ENCODE measurements at regions not wholly inside any gene's neighbourhood (a gene's known extent, or its start where the extent isn't known, plus 50 kb on each side); places are given as distances from the start of the nearest gene placed in this dataset.

GRCh38 chr1:234858722-234859121, 248.7 kb upstream of the IRF2BP2 start:
- Histone ChIP-seq H2AFZ (ENCODE audit: control insufficient read depth, low read length) (no peak overlapping the region), H3K9me3 (ENCODE audit: control insufficient read depth, low read depth, low read length) (no peaks in the 10 kb centered on the region), H3K27me3 (ENCODE audit: control insufficient read depth, extremely low read depth, insufficient read depth, low read length) (no peaks in the 10 kb centered on the region), H3K4me2 (ENCODE audit: control insufficient read depth, extremely low read depth, insufficient read depth, low read depth, low read length) (peak overlapping the region; percentile 15), H4K20me1 (ENCODE audit: control insufficient read depth, extremely low read depth, insufficient read depth, low read length) (no peaks in the 10 kb centered on the region), H3K4me3 (ENCODE audit: control insufficient read depth in 2 of 3, extremely low read depth in 1 of 3, insufficient read depth in 2 of 3, low read depth in 1 of 3, low read length in 3 of 3) (no peak overlapping the region), H3K9me1 (ENCODE audit: control insufficient read depth, extremely low read depth, insufficient read depth, low read length) (no peaks in the 10 kb centered on the region), H3K36me3 (ENCODE audit: control insufficient read depth in 2 of 2, extremely low read depth in 1 of 2, insufficient read depth in 2 of 2, low read length in 2 of 2) (no peaks in the 10 kb centered on the region), H3K79me2 (ENCODE audit: control insufficient read depth, insufficient read depth, low read length) (no peaks in the 10 kb centered on the region), H3K9ac (ENCODE audit: control insufficient read depth, extremely low read depth, insufficient read depth, low read length) (no peak overlapping the region), H3K4me1 (ENCODE audit: control insufficient read depth, extremely low read depth, insufficient read depth, low read length) (peaks cover 26% of the 10 kb centered on the region), H3K27ac (ENCODE audit: control insufficient read depth, insufficient read depth, low read length) (no peak overlapping the region)
- dilution Hi-C loops (cut with MboI; ENCODE audit: extremely low pct_ligation_motif_present, low sequenced_read_pairs) = no loop called here
- DNase-seq (ENCODE audit: low read depth, low spot score) = no peak
- FAIRE-seq = peak; percentile 99
- TF ChIP-seq CTCF (optimal IDR thresholded peaks at IDR 0.05 in 1 of 3, IDR thresholded peaks at IDR 0.05 in 1 of 3, conservative IDR thresholded peaks at IDR 0.05 in 1 of 3; ENCODE audit: extremely low read depth in 1 of 3, insufficient read depth in 2 of 3, low read length in 3 of 3) (no peak), EZH2 (IDR thresholded peaks at IDR 0.05; ENCODE audit: low read length) (no peak)

- Histone ChIP-seq H3K4me3 (ENCODE audit: control insufficient read depth in 2 of 3, extremely low read depth in 1 of 3, insufficient read depth in 2 of 3, low read depth in 1 of 3, low read length in 3 of 3) (no peak overlapping the region), H3K4me2 (ENCODE audit: control insufficient read depth, extremely low read depth, insufficient read depth, low read depth, low read length) (no peak overlapping the region), H3K36me3 (ENCODE audit: control insufficient read depth in 2 of 2, extremely low read depth in 1 of 2, insufficient read depth in 2 of 2, low read length in 2 of 2) (no peaks in the 10 kb centered on the region), H3K9me3 (ENCODE audit: control insufficient read depth, low read depth, low read length) (no peaks in the 10 kb centered on the region), H3K9me1 (ENCODE audit: control insufficient read depth, extremely low read depth, insufficient read depth, low read length) (no peaks in the 10 kb centered on the region), H3K9ac (ENCODE audit: control insufficient read depth, extremely low read depth, insufficient read depth, low read length) (no peak overlapping the region), H4K20me1 (ENCODE audit: control insufficient read depth, extremely low read depth, insufficient read depth, low read length) (no peaks in the 10 kb centered on the region), H3K27ac (ENCODE audit: control insufficient read depth, insufficient read depth, low read length) (no peak overlapping the region), H3K4me1 (ENCODE audit: control insufficient read depth, extremely low read depth, insufficient read depth, low read length) (peaks cover 13% of the 10 kb centered on the region), H3K27me3 (ENCODE audit: control insufficient read depth, extremely low read depth, insufficient read depth, low read length) (no peaks in the 10 kb centered on the region), H3K79me2 (ENCODE audit: control insufficient read depth, insufficient read depth, low read length) (no peaks in the 10 kb centered on the region), H2AFZ (ENCODE audit: control insufficient read depth, low read length) (no peak overlapping the region)
- DNase-seq (ENCODE audit: low read depth, low spot score) (no peak), FAIRE-seq (no peak)
- dilution Hi-C loops (cut with MboI; ENCODE audit: extremely low pct_ligation_motif_present, low sequenced_read_pairs) = no loop called here
- TF ChIP-seq CTCF (optimal IDR thresholded peaks at IDR 0.05 in 1 of 3, IDR thresholded peaks at IDR 0.05 in 1 of 3, conservative IDR thresholded peaks at IDR 0.05 in 1 of 3; ENCODE audit: extremely low read depth in 1 of 3, insufficient read depth in 2 of 3, low read length in 3 of 3) (no peak), EZH2 (IDR thresholded peaks at IDR 0.05; ENCODE audit: low read length) (no peak)
These were observed 246.9 kb upstream of the IRF2BP2 start for GRCh38 chr1:234856845-234857245.
